HG03565 (cell line): ENCODE measurements at regions not wholly inside any gene's neighbourhood (a gene's known extent, or its start where the extent isn't known, plus 50 kb on each side); places are given as distances from the start of the nearest gene placed in this dataset.

Experiments
- ATAC-seq: cut with Tn5 transposase; IDR thresholded peaks from one replicate; pipeline ENCODE4 v1.9.1; 2021; ENCODE audit warnings: mild to moderate bottlenecking, moderate library complexity; ENCODE audit not compliant: unreplicated experiment

- no peak for ATAC-seq
Observed at GRCh38 chr10:6781133-6781770, 201.2 kb upstream of the PRKCQ start.

- ATAC-seq: no peak
Observed at GRCh38 chr10:6780008-6780677, 200.1 kb upstream of the PRKCQ start.

GRCh38 chr10:6778992-6779701, 199.1 kb upstream of the PRKCQ start:
- ATAC-seq: no peak

GRCh38 chr10:6776170-6776569, 196.1 kb upstream of the PRKCQ start:
- no peak for ATAC-seq

GRCh38 chr10:6774406-6774805, 194.3 kb upstream of the PRKCQ start:
- ATAC-seq: no peak

- ATAC-seq: no peak
Observed at GRCh38 chr10:6771331-6771730, 191.3 kb upstream of the PRKCQ start.

- no peak for ATAC-seq
Observed at GRCh38 chr10:6770846-6771245, 190.8 kb upstream of the PRKCQ start.

- ATAC-seq: peak; percentile 54
Observed at GRCh38 chr10:6769704-6770417, 189.8 kb upstream of the PRKCQ start.

- ATAC-seq: no peak
Observed at GRCh38 chr10:6766131-6766801, 186.2 kb upstream of the PRKCQ start.

GRCh38 chr10:6763423-6763822, 183.3 kb upstream of the PRKCQ start:
- ATAC-seq: no peak

- ATAC-seq: no peak
Observed at GRCh38 chr10:6763001-6763400, 182.9 kb upstream of the PRKCQ start.

GRCh38 chr10:6759961-6760360, 179.9 kb upstream of the PRKCQ start:
- no peak for ATAC-seq

GRCh38 chr10:6757158-6757557, 177.1 kb upstream of the PRKCQ start:
- ATAC-seq: no peak

- ATAC-seq: no peak
Observed at GRCh38 chr10:6756716-6757115, 176.6 kb upstream of the PRKCQ start.

GRCh38 chr10:6755781-6756460, 175.8 kb upstream of the PRKCQ start:
- peak; percentile 59 for ATAC-seq

- ATAC-seq: no peak
Observed at GRCh38 chr10:6753644-6754043, 173.6 kb upstream of the PRKCQ start.

GRCh38 chr10:6751363-6751762, 171.3 kb upstream of the PRKCQ start:
- no peak for ATAC-seq

GRCh38 chr10:6748981-6749635, 169.0 kb upstream of the PRKCQ start:
- ATAC-seq: no peak

- ATAC-seq: no peak
Observed at GRCh38 chr10:6748029-6748428, 168.0 kb upstream of the PRKCQ start.

- no peak for ATAC-seq
Observed at GRCh38 chr10:6746782-6747181, 166.7 kb upstream of the PRKCQ start.
